Sigmoid colon (tissue), 6 donors: ENCODE measurements at regions not wholly inside any gene's neighbourhood (a gene's known extent, or its start where the extent isn't known, plus 50 kb on each side); places are given as distances from the start of the nearest gene placed in this dataset.

Source experiments
- DNase-seq: peaks from one replicate; pipeline ENCODE4 v3.0.0-alpha.2; 2019
- H3K27ac ChIP-seq, 4 donors: fragments of 200-600 bp; sonication (generic); one replicate each; pipeline ENCODE4 v1.5.1; 2016 to 2019; ENCODE audit warnings: mild to moderate bottlenecking in 1 of 4
- H3K27me3 ChIP-seq, 3 donors: fragments of 200-600 bp; sonication (generic); one replicate each; pipeline ENCODE4 v1.5.1; 2019; ENCODE audit warnings: mild to moderate bottlenecking in 1 of 3
- H3K36me3 ChIP-seq, 4 donors: fragments of 200-600 bp; sonication (generic); one replicate each; pipeline ENCODE4 v1.5.1; 2016 to 2019
- H3K4me1 ChIP-seq, 4 donors: fragments of 200-600 bp; sonication (generic); one replicate each; pipeline ENCODE4 v1.5.1; 2017 to 2019
- H3K4me3 ChIP-seq, 4 donors: fragments of 200-600 bp; sonication (generic); one replicate each; pipeline ENCODE4 v1.5.1; 2017 to 2019; ENCODE audit warnings: mild to moderate bottlenecking in 2 of 4, moderate library complexity in 1 of 4
- H3K9me3 ChIP-seq, 4 donors: fragments of 200-600 bp in 3 of 4; sonication (generic) in 3 of 4; one replicate each; pipeline versions ENCODE4 v1.5.1 to v1.6.1; 2013 to 2019
- EP300 ChIP-seq, 4 donors: sonication (generic); formaldehyde crosslinking; IDR thresholded peaks; one replicate each; pipeline ENCODE4 v1.6.1; 2017; ENCODE audit warnings: antibody characterized with exemption in 4 of 4
- POLR2A ChIP-seq, 2 donors: fragments of 450-650 bp; IDR thresholded peaks; one replicate each; pipeline ENCODE4 v1.6.1; 2016; ENCODE audit warnings: antibody characterized with exemption in 2 of 2, mild to moderate bottlenecking in 2 of 2, moderate library complexity in 2 of 2
- POLR2AphosphoS5 ChIP-seq, 4 donors: sonication (generic); formaldehyde crosslinking; IDR thresholded peaks; one replicate each; pipeline ENCODE4 v1.6.1; 2017; ENCODE audit warnings: antibody characterized with exemption in 4 of 4
- WGBS, 2 donors: extraction: QIAGEN DNeasy Blood & Tissue Kit; methylation state at CpG; one replicate each; pipeline ENCODE4 v1.1.7; 2013; 5-methylcytosine and 5-hydroxymethylcytosine counted together
- intact Hi-C: fragments of 100-400 bp; cut with DNase I; formaldehyde crosslinking; loops from one replicate; pipeline ENCODE4 v1.15.1; 2023
- TF ChIP-seq, protein P1 (sequence below), 4 experiments: fragments of 450-650 bp in 3 of 4; fragments of 200-600 bp in 1 of 4; IDR thresholded peaks; one replicate each; pipeline ENCODE4 v1.5.1; 2016 to 2019; ENCODE audit warnings: antibody characterized with exemption in 4 of 4, mild to moderate bottlenecking in 3 of 4, moderate library complexity in 2 of 4
- donor health status: healthy with polysubstance abuse.
- donor health status: healthy.

DNA sequence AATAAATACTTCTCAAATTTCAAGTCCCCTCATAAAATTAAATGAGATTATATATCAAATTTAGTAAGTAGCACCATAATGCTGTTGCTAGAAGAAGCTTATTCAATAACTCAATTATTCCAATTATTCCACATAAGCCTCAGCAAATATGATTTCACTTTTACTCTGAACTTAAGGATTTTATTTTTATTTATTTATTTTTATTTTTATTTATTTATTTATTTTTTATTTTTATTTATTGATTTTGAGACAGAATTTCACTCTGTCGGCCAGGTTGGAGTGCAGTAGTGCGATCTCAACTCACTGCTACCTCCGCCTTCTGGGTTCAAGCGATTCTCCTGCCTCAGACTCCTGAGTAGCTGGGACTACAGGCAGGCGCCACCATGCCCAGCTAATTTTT lies 1308.3 kb upstream of the CDH9 start:
- intact Hi-C loops: no loop called here

DNA sequence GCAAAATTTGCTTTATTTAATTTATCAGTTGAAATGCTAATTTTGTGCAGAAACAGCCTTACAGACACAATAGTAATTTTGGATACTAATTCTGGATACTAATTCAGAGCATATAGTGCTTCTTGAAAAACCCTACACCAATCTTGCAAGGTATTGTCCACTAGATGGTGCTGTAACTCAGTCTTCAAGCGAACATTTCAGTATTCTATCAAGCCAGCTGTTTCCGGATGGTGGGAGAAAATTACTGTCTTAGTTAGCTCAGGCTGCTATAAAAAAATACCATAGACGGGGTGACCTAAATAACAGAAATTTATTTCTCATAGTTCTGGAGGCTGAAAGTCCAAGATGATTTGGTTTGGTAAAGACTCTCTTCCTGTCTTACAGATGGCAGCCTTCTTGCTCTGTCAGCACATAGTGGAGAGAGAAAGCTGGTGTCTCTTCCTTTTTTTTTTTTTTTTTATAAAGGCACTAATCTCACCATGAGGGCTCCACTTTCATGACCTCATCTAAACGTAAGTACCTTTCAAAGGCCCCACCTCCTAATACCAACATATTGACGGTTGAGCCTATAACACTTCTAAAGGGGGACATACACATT lies 1306.5 kb upstream of the CDH9 start:
- Histone ChIP-seq H3K27ac (no peak overlapping the region), H3K9me3 (no peaks in the 10 kb centered on the region), H3K27me3 (no peaks in the 10 kb centered on the region), H3K4me3 (no peak overlapping the region), H3K4me1 (no peaks in the 10 kb centered on the region), H3K36me3 (no peaks in the 10 kb centered on the region)
- no peak for DNase-seq
- 36 to 59% methylated on average over 5 of the region's 5 CpGs for WGBS, 2 donors
- TF ChIP-seq POLR2A (IDR thresholded peaks at IDR 0.05) (no peak), POLR2AphosphoS5 (IDR thresholded peaks at IDR 0.05) (no peak), EP300 (IDR thresholded peaks at IDR 0.05) (no peak)
- TF ChIP-seq, protein P1, sequence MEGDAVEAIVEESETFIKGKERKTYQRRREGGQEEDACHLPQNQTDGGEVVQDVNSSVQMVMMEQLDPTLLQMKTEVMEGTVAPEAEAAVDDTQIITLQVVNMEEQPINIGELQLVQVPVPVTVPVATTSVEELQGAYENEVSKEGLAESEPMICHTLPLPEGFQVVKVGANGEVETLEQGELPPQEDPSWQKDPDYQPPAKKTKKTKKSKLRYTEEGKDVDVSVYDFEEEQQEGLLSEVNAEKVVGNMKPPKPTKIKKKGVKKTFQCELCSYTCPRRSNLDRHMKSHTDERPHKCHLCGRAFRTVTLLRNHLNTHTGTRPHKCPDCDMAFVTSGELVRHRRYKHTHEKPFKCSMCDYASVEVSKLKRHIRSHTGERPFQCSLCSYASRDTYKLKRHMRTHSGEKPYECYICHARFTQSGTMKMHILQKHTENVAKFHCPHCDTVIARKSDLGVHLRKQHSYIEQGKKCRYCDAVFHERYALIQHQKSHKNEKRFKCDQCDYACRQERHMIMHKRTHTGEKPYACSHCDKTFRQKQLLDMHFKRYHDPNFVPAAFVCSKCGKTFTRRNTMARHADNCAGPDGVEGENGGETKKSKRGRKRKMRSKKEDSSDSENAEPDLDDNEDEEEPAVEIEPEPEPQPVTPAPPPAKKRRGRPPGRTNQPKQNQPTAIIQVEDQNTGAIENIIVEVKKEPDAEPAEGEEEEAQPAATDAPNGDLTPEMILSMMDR (IDR thresholded peaks at IDR 0.05): no peak
- intact Hi-C loops: no loop called here

More for the DNA sequence above, 1308.3 kb upstream of the CDH9 start:
- 96 to 97% methylated on average over 5 of the region's 5 CpGs for WGBS, 2 donors
- Histone ChIP-seq H3K36me3 (no peaks in the 10 kb centered on the region), H3K9me3 (peaks cover 0 to 3% (median 0%) of the 10 kb centered on the region in 4 donors), H3K27me3 (no peaks in the 10 kb centered on the region), H3K4me1 (no peaks in the 10 kb centered on the region), H3K4me3 (no peak overlapping the region), H3K27ac (no peak overlapping the region)
- DNase-seq: no peak
- TF ChIP-seq POLR2A (IDR thresholded peaks at IDR 0.05) (no peak), POLR2AphosphoS5 (IDR thresholded peaks at IDR 0.05) (no peak), EP300 (IDR thresholded peaks at IDR 0.05) (no peak)
- TF ChIP-seq, protein P1 (IDR thresholded peaks at IDR 0.05): no peak

DNA sequence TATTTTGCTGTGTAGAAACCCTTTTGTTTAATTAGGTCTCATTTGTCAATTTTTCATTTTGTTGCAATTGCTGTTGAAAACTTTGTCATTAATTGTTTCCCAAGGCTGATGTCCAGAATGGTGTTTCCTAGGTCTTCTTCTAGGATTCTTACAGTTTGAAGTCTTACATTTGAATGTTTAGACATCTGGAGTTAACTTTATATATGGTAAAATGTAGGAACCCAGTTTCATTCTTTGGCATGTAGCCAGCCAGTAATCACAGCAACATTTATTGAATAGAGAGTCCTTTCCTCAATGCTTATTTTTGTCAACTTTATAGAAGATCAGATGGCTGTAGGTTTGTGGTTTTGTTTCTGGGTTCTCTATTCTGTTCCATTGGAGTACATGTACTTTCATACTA lies 1290.8 kb upstream of the CDH9 start:
- H3K9me3 ChIP-seq: peaks cover 0 to 6% (median 0%) of the 10 kb centered on the region in 4 donors
- no peak overlapping the region for H3K4me3 ChIP-seq
- no peaks in the 10 kb centered on the region for H3K27me3 ChIP-seq
- TF ChIP-seq EP300 (IDR thresholded peaks at IDR 0.05): no peak
- TF ChIP-seq, protein P1 (IDR thresholded peaks at IDR 0.05): no peak
- TF ChIP-seq POLR2A (IDR thresholded peaks at IDR 0.05): no peak
- no peak for TF ChIP-seq POLR2AphosphoS5 (IDR thresholded peaks at IDR 0.05)
- no peak for DNase-seq
- H3K4me1 ChIP-seq: no peaks in the 10 kb centered on the region
- intact Hi-C loops: no loop called here
- H3K36me3 ChIP-seq: no peaks in the 10 kb centered on the region
- no peak overlapping the region for H3K27ac ChIP-seq

DNA sequence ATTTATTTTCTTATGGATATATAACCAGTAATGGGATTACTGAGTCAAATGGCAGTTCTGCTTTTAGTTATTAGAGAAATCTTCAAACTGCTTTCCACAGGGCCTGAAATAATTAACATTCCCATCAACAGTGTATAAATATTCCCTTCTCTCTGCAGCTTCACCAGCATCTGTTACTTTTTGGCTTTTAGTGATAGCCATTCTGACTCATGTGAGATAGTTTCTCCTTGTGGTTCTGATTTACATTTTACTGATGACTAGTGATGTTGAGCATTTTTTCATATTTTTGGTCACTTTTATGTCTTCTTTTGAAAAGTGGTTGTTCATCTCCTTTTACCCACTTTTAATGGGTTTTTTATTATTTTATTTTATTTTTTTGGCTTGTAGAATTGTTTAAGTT lies 1290.3 kb upstream of the CDH9 start:
- Histone ChIP-seq H3K4me3 (no peak overlapping the region), H3K9me3 (peaks cover 0 to 5% (median 0%) of the 10 kb centered on the region in 4 donors), H3K27me3 (no peaks in the 10 kb centered on the region), H3K4me1 (no peaks in the 10 kb centered on the region), H3K27ac (no peak overlapping the region), H3K36me3 (no peaks in the 10 kb centered on the region)
- intact Hi-C loops: no loop called here
- no peak for DNase-seq
- TF ChIP-seq POLR2A (IDR thresholded peaks at IDR 0.05) (no peak), POLR2AphosphoS5 (IDR thresholded peaks at IDR 0.05) (no peak), EP300 (IDR thresholded peaks at IDR 0.05) (no peak)
- TF ChIP-seq, protein P1 (IDR thresholded peaks at IDR 0.05): no peak

DNA sequence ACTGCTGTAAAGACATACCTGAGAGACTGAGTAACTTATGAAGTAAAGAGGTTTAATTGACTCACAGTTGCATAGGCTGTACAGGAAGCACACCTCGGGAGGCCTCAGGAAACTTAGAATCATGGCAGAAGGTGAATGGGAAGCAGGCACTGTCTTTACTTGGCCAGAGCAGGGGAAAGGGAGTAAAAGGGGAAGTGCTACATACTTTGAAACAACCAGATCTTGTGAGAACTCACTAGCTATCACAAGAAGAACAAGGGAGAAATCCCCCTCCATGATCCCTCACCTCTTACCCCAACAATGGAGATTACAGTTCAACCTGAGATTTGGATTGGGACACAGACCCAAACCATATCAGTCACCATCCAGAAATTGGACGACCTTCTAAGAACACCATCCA lies 1285.8 kb upstream of the CDH9 start:
- no peak overlapping the region for H3K27ac ChIP-seq
- H3K27me3 ChIP-seq: no peaks in the 10 kb centered on the region
- 59 to 60% methylated on average over 2 of the region's 2 CpGs for WGBS, 2 donors
- H3K36me3 ChIP-seq: no peaks in the 10 kb centered on the region
- H3K4me3 ChIP-seq: no peak overlapping the region
- DNase-seq: no peak
- intact Hi-C loops: no loop called here
- H3K4me1 ChIP-seq: no peaks in the 10 kb centered on the region
- TF ChIP-seq, protein P1 (IDR thresholded peaks at IDR 0.05): no peak
- TF ChIP-seq EP300 (IDR thresholded peaks at IDR 0.05) (no peak), POLR2A (IDR thresholded peaks at IDR 0.05) (no peak), POLR2AphosphoS5 (IDR thresholded peaks at IDR 0.05) (no peak)
- H3K9me3 ChIP-seq: no peaks in the 10 kb centered on the region
